DND-41 (cell line): ENCODE measurements at regions not wholly inside any gene's neighbourhood (a gene's known extent, or its start where the extent isn't known, plus 50 kb on each side); places are given as distances from the start of the nearest gene placed in this dataset.
A peak's percentile ranks its signal among the peaks of the same experiment; 100 is the strongest.
"Not testable (repeated sequence)": the region's sequence is repeated elsewhere in the genome, so short reads cannot be mapped to it uniquely, and the experiment has no call there.

Source experiments
- ATAC-seq: fragments of 200-7000 bp; cut with Tn5 transposase; 3 replicates; pipeline ENCODE4 v1.9.1; 2021; ENCODE audit warnings: low read depth; ENCODE audit not compliant: insufficient read depth
- DNase-seq: peaks from one replicate; pipeline ENCODE4 v3.0.0-alpha.2; 2020
- H2AFZ ChIP-seq: 2 replicates; pipeline ENCODE4 v1.6.0; 2012; ENCODE audit warnings: low read depth, low read length
- H3K27ac ChIP-seq: 2 replicates; pipeline ENCODE4 v1.5.1; 2012; ENCODE audit warnings: low read length, inconsistent platforms
- H3K27me3 ChIP-seq: fragments of 200-600 bp; sonication (generic); 2 replicates; pipeline ENCODE4 v1.6.0; 2012; ENCODE audit warnings: low read length, mild to moderate bottlenecking, inconsistent platforms; ENCODE audit not compliant: insufficient read depth, poor library complexity
- H3K36me3 ChIP-seq: 2 replicates; pipeline ENCODE4 v1.5.1; 2012; ENCODE audit warnings: low read length, inconsistent platforms; ENCODE audit not compliant: insufficient read depth
- H3K4me1 ChIP-seq: 2 replicates; pipeline ENCODE4 v1.5.1; 2012; ENCODE audit warnings: mild to moderate bottlenecking, low read length; ENCODE audit not compliant: insufficient read depth
- H3K4me2 ChIP-seq: 2 replicates; pipeline ENCODE4 v1.6.0; 2012; ENCODE audit warnings: mild to moderate bottlenecking, moderate library complexity, low read length, inconsistent platforms; ENCODE audit not compliant: insufficient read depth
- H3K4me3 ChIP-seq, 2 experiments: fragments of 200-600 bp in 1 of 2; shearing (Covaris generic) in 1 of 2; 2 replicates each; pipeline ENCODE4 v1.5.1; 2012 to 2016; ENCODE audit warnings: inconsistent platforms in 2 of 2, low read length in 2 of 2, mild to moderate bottlenecking in 2 of 2, low read depth in 1 of 2, moderate library complexity in 1 of 2
- H3K79me2 ChIP-seq: 2 replicates; pipeline ENCODE4 v1.6.0; 2012; ENCODE audit warnings: low read length, inconsistent platforms; ENCODE audit not compliant: insufficient read depth
- H3K9ac ChIP-seq: 2 replicates; pipeline ENCODE4 v1.6.0; 2012; ENCODE audit warnings: low read depth, mild to moderate bottlenecking, inconsistent platforms, low read length, moderate library complexity
- H3K9me3 ChIP-seq: 2 replicates; pipeline ENCODE4 v1.5.1; 2012; ENCODE audit warnings: low read length, moderate library complexity, mild to moderate bottlenecking, inconsistent platforms; ENCODE audit not compliant: insufficient read depth, severe bottlenecking
- H4K20me1 ChIP-seq: 2 replicates; pipeline ENCODE4 v1.6.0; 2012; ENCODE audit warnings: low read length; ENCODE audit not compliant: insufficient read depth
- CTCF ChIP-seq: IDR thresholded peaks from 2 replicates; pipeline ENCODE4 v1.5.1; 2012; ENCODE audit warnings: borderline replicate concordance, low read length, moderate library complexity, mild to moderate bottlenecking; ENCODE audit not compliant: poor library complexity, severe bottlenecking; ENCODE audit errors: extremely low read depth
- EZH2 ChIP-seq: IDR thresholded peaks from 3 replicates; pipeline ENCODE4 v1.6.1; 2012; ENCODE audit warnings: borderline replicate concordance, low read depth, mild to moderate bottlenecking, moderate library complexity, low read length, inconsistent platforms; ENCODE audit not compliant: severe bottlenecking

GRCh38 chr14:99995700-99996356, 69.4 kb upstream of the EVL start:
- H3K27ac ChIP-seq = no peak overlapping the region
- H3K27me3 ChIP-seq = no peaks in the 10 kb centered on the region
- H3K9me3 ChIP-seq = peaks cover 3% of the 10 kb centered on the region
- H3K4me3 ChIP-seq = no peak overlapping the region
- H3K36me3 ChIP-seq = peaks cover 4% of the 10 kb centered on the region; the same call in 1 of the 2 replicates
- H3K4me1 ChIP-seq = no peaks in the 10 kb centered on the region
- DNase-seq = peak; percentile 55
- no peak overlapping the region for H3K9ac ChIP-seq
- peaks cover 21% of the 10 kb centered on the region for H4K20me1 ChIP-seq
- no peak overlapping the region for H2AFZ ChIP-seq
- TF ChIP-seq EZH2 (no peak), CTCF (peak; percentile 70)
- H3K79me2 ChIP-seq = peaks cover 100% of the 10 kb centered on the region
- ATAC-seq = peak; percentile 77
- no peak overlapping the region for H3K4me2 ChIP-seq

GRCh38 chr14:99996951-99997571, 68.2 kb upstream of the EVL start:
- ATAC-seq (no peak), DNase-seq (no peak)
- Histone ChIP-seq H4K20me1 (peaks cover 17% of the 10 kb centered on the region), H3K36me3 (peaks cover 4% of the 10 kb centered on the region; the same call in 1 of the 2 replicates), H3K79me2 (peaks cover 100% of the 10 kb centered on the region), H3K4me1 (no peaks in the 10 kb centered on the region), H3K9ac (no peak overlapping the region), H3K4me3 (no peak overlapping the region), H2AFZ (no peak overlapping the region), H3K9me3 (peaks cover 11% of the 10 kb centered on the region), H3K27ac (no peak overlapping the region), H3K27me3 (no peaks in the 10 kb centered on the region), H3K4me2 (no peak overlapping the region)
- no peak for TF ChIP-seq CTCF
- no peak for TF ChIP-seq EZH2

- Histone ChIP-seq H3K79me2 (peaks cover 98% of the 10 kb centered on the region), H4K20me1 (peaks cover 17% of the 10 kb centered on the region), H3K36me3 (peaks cover 14% of the 10 kb centered on the region), H3K9me3 (peaks cover 40% of the 10 kb centered on the region)
- H3K27ac ChIP-seq, ATAC-seq, H3K4me3 ChIP-seq, H3K4me1 ChIP-seq, H3K4me2 ChIP-seq, H3K27me3 ChIP-seq, H2AFZ ChIP-seq, H3K9ac ChIP-seq, DNase-seq: not testable (repeated sequence)
These were observed 64.8 kb upstream of the EVL start for GRCh38 chr14:100000398-100000797.

GRCh38 chr14:100004392-100004791, 60.8 kb upstream of the EVL start:
- ATAC-seq = no peak
- Histone ChIP-seq H3K4me1 (no peaks in the 10 kb centered on the region), H3K9ac (no peak overlapping the region), H3K27me3 (no peaks in the 10 kb centered on the region), H2AFZ (no peak overlapping the region), H3K36me3 (peaks cover 14% of the 10 kb centered on the region), H3K27ac (no peak overlapping the region), H3K4me3 (no peak overlapping the region), H4K20me1 (peaks cover 18% of the 10 kb centered on the region), H3K4me2 (no peak overlapping the region), H3K79me2 (peaks cover 99% of the 10 kb centered on the region), H3K9me3 (peaks cover 40% of the 10 kb centered on the region)
- no peak for DNase-seq
- TF ChIP-seq EZH2 (no peak), CTCF (no peak)
